GM12878 (cell line): ENCODE measurements at regions not wholly inside any gene's neighbourhood (a gene's known extent, or its start where the extent isn't known, plus 50 kb on each side); places are given as distances from the start of the nearest gene placed in this dataset.

ENCODE experiments used
- BCL11A ChIP-seq: IDR thresholded peaks from 2 replicates; pipeline ENCODE4 v1.6.1; 2011; ENCODE audit warnings: low read depth, low read length
- E4F1 ChIP-seq: fragments of 450-650 bp; IDR thresholded peaks from 2 replicates; pipeline ENCODE4 v1.6.1; 2018; ENCODE audit warnings: borderline replicate concordance, mild to moderate bottlenecking; ENCODE audit not compliant: partially characterized antibody
- EED ChIP-seq: sonication (generic); IDR thresholded peaks from 2 replicates; pipeline ENCODE4 v1.6.1; 2016; ENCODE audit warnings: antibody characterized with exemption, low read depth
- EGR1 ChIP-seq, 2 experiments: IDR thresholded peaks; 1 replicate in 1 of 2; 2 replicates in 1 of 2; pipeline ENCODE4 v1.6.1; 2011 to 2012; ENCODE audit warnings: low read depth in 2 of 2, low read length in 2 of 2, borderline replicate concordance in 1 of 2, mild to moderate bottlenecking in 1 of 2, moderate library complexity in 1 of 2
- FOXM1 ChIP-seq: IDR thresholded peaks from 2 replicates; pipeline ENCODE4 v1.6.1; 2012; ENCODE audit warnings: low read depth, mild to moderate bottlenecking, inconsistent platforms, low read length, moderate library complexity
- HDGF ChIP-seq: fragments of 450-650 bp; IDR thresholded peaks from 2 replicates; pipeline ENCODE4 v1.6.1; 2016; ENCODE audit warnings: antibody characterized with exemption
- POU2F2 ChIP-seq: IDR thresholded peaks from 3 replicates; pipeline ENCODE4 v1.6.1; 2011; ENCODE audit warnings: low read depth, mild to moderate bottlenecking, low read length, borderline replicate concordance
- RAD51 ChIP-seq: fragments of 450-650 bp; IDR thresholded peaks from 2 replicates; pipeline ENCODE4 v1.6.1; 2016; ENCODE audit warnings: moderate library complexity, mild to moderate bottlenecking, inconsistent platforms
- RB1 ChIP-seq: fragments of 450-650 bp; formaldehyde crosslinking; IDR thresholded peaks from 2 replicates; pipeline ENCODE4 v1.6.1; 2017; ENCODE audit warnings: mild to moderate bottlenecking, borderline replicate concordance
- REST ChIP-seq: IDR thresholded peaks from 2 replicates; pipeline ENCODE4 v1.6.1; 2012; ENCODE audit warnings: mild to moderate bottlenecking, low read depth, low read length
- SMAD5 ChIP-seq: IDR thresholded peaks from 2 replicates; pipeline ENCODE4 v1.6.1; 2016; ENCODE audit warnings: antibody characterized with exemption, low read depth
- STAT1 ChIP-seq: fragments of 450-650 bp; conservative IDR thresholded peaks from 2 replicates; pipeline ENCODE4 v1.6.1; 2014; ENCODE audit warnings: antibody characterized with exemption, mild to moderate bottlenecking
- TCF3 ChIP-seq: IDR thresholded peaks from 2 replicates; pipeline ENCODE4 v1.6.1; 2012; ENCODE audit warnings: low read depth, mild to moderate bottlenecking, low read length, borderline replicate concordance; ENCODE audit not compliant: insufficient read depth
- ZNF274 ChIP-seq: IDR thresholded peaks from one replicate; pipeline ENCODE4 v1.8.0; 2011; ENCODE audit not compliant: insufficient read length, insufficient read depth

GRCh38 chr4:3638080-3638795, 106.0 kb upstream of the LRPAP1 start (continued):
- no peak for TF ChIP-seq REST
- no peak for TF ChIP-seq HDGF
- TF ChIP-seq FOXM1 = no peak
- TF ChIP-seq RAD51 = no peak
- TF ChIP-seq EED = no peak
- no peak for TF ChIP-seq STAT1
- TF ChIP-seq SMAD5 = no peak
- no peak for TF ChIP-seq RB1
- TF ChIP-seq EGR1 (IDR thresholded peaks at IDR 0.05; ENCODE audit: borderline replicate concordance in 1 of 2, low read depth in 2 of 2, low read length in 2 of 2) = no peak
- TF ChIP-seq TCF3 = no peak
- TF ChIP-seq POU2F2 = no peak
- no peak for TF ChIP-seq ZNF274
- TF ChIP-seq E4F1 = no peak
- TF ChIP-seq BCL11A = no peak
